GM19467 (cell line): ENCODE measurements at regions not wholly inside any gene's neighbourhood (a gene's known extent, or its start where the extent isn't known, plus 50 kb on each side); places are given as distances from the start of the nearest gene placed in this dataset.

Source experiments
- ATAC-seq: cut with Tn5 transposase; IDR thresholded peaks from one replicate; pipeline ENCODE4 v1.9.1; 2021; ENCODE audit warnings: mild to moderate bottlenecking, moderate library complexity; ENCODE audit not compliant: unreplicated experiment

GRCh38 chrX:104310657-104311254 lies 56.0 kb upstream of the ESX1 start:
- ATAC-seq, result no peak

DNA sequence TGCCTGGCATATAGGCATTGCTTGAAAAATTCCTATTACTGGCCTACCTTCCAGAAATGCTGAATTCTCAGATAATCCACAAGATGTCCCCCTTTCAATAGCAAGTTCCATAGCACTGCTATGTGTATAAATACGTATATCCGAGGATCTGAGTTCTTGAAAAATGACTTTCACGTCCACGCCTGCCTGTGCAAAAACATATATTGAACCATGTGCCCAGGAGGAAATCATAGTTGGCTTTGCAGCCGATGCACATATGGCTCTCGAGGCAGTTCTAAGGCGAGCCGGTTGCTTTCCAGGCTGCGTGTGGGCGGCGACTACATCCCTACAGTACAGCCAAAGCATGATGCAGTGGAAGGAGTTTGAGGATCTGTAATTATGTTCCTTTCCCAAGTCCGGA lies 55.4 kb upstream of the ESX1 start:
- no peak for ATAC-seq

- no peak for ATAC-seq
Observed at GRCh38 chrX:104309169-104309568, 54.4 kb upstream of the ESX1 start.

DNA sequence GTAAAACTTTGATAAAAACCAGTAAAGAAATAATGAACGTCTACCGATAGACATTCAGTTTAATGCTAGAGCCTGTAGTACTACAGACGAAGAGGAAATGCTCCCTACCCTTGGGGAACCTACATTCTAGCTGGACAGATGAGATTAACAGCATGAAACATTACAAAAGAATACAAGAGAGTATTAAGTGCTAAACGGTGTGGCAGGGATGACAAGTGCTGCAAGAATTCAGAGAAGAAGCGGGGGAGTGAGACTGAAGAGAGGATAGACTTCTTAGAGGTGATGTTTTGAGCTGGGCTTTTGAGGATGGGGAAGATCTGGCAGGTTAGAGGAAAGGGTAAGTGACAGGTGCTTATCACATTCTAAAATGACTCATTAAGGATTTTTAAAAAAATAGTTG lies 52.6 kb upstream of the ESX1 start:
- no peak for ATAC-seq

- no peak for ATAC-seq
Observed at GRCh38 chrX:104306180-104306579, 51.4 kb upstream of the ESX1 start.
